ENCODE measurements at regions not wholly inside any gene's neighbourhood (a gene's known extent, or its start where the extent isn't known, plus 50 kb on each side); places are given as distances from the start of the nearest gene placed in this dataset.
A peak's percentile ranks its signal among the peaks of the same experiment; 100 is the strongest.
"Not testable (repeated sequence)": the region's sequence is repeated elsewhere in the genome, so short reads cannot be mapped to it uniquely, and the experiment has no call there.

GRCh38 chr6:15008269-15008668 is 237.6 kb upstream of the JARID2 start:
- DNase-seq = no peak

GRCh38 chr6:15014958-15015357 is 230.9 kb upstream of the JARID2 start:
- no peak for DNase-seq

- no peak for DNase-seq
Measured at GRCh38 chr6:15016813-15017212, 229.1 kb upstream of the JARID2 start.

GRCh38 chr6:15017261-15017660 is 228.6 kb upstream of the JARID2 start:
- DNase-seq = peak; percentile 31

GRCh38 chr6:15017803-15018202 is 228.1 kb upstream of the JARID2 start:
- no peak for DNase-seq

- no peak for DNase-seq
Measured at GRCh38 chr6:15020119-15020770, 225.6 kb upstream of the JARID2 start.

- DNase-seq = no peak
Measured at GRCh38 chr6:15021074-15021473, 224.8 kb upstream of the JARID2 start.

GRCh38 chr6:15023018-15023417 is 222.9 kb upstream of the JARID2 start:
- not testable (repeated sequence) for DNase-seq

- DNase-seq = no peak
Measured at GRCh38 chr6:15023448-15023847, 222.4 kb upstream of the JARID2 start.

- peak; percentile 44 for DNase-seq
Measured at GRCh38 chr6:15025446-15025845, 220.4 kb upstream of the JARID2 start.

- no peak for DNase-seq
Measured at GRCh38 chr6:15026832-15027231, 219.0 kb upstream of the JARID2 start.

- no peak for DNase-seq
Measured at GRCh38 chr6:15027472-15027871, 218.4 kb upstream of the JARID2 start.

- DNase-seq = no peak
Measured at GRCh38 chr6:15032015-15032414, 213.9 kb upstream of the JARID2 start.

- DNase-seq = no peak
Measured at GRCh38 chr6:15033850-15034203, 212.0 kb upstream of the JARID2 start.

GRCh38 chr6:15036690-15037245 is 209.1 kb upstream of the JARID2 start:
- DNase-seq = peak; percentile 55

GRCh38 chr6:15037253-15037652 is 208.6 kb upstream of the JARID2 start:
- DNase-seq = no peak

- DNase-seq = no peak
Measured at GRCh38 chr6:15038013-15038791, 207.7 kb upstream of the JARID2 start.

- DNase-seq = no peak
Measured at GRCh38 chr6:15039136-15039535, 206.7 kb upstream of the JARID2 start.

GRCh38 chr6:15042938-15043337 is 202.9 kb upstream of the JARID2 start:
- DNase-seq = no peak

GRCh38 chr6:15044146-15044882 is 201.6 kb upstream of the JARID2 start:
- DNase-seq = no peak

GRCh38 chr6:15044948-15045347 is 200.9 kb upstream of the JARID2 start:
- DNase-seq = no peak

GRCh38 chr6:15046751-15047150 is 199.1 kb upstream of the JARID2 start:
- DNase-seq = no peak

GRCh38 chr6:15048367-15048766 is 197.5 kb upstream of the JARID2 start:
- DNase-seq = no peak

Data from eye (tissue), 1 donor.